ENCODE measurements at regions not wholly inside any gene's neighbourhood (a gene's known extent, or its start where the extent isn't known, plus 50 kb on each side); places are given as distances from the start of the nearest gene placed in this dataset.
"Not testable (repeated sequence)": the region's sequence is repeated elsewhere in the genome, so short reads cannot be mapped to it uniquely, and the experiment has no call there.

- ATAC-seq: no peak
- intact Hi-C loops (cut with DNase I): no loop called here
- no peak for DNase-seq (ENCODE audit: low spot score)
Observed at GRCh38 chr2:82198809-82199492, 1894.4 kb upstream of the LRRTM1 start.

DNA sequence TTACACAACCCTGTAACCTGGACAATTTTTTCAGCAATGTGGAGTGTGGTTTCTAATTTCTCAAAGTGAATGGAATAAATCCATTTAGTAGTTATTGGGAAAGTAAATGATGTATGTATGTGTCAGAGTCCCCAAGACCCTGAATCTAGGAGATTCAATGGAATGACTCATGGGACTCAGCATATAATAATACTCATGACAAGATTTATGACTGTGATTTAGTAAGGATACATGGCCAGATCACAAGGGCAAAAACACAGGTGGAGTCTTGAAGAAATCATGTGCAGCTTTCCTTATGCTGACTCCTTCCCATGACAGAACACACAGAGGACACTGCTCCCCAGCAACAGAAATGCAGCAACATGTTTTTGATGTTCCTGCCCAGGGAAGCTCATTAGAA is 1877.7 kb upstream of the LRRTM1 start:
- intact Hi-C loops (cut with DNase I): no loop called here

GRCh38 chr2:82175210-82175609 is 1870.7 kb upstream of the LRRTM1 start:
- ATAC-seq; DNase-seq (ENCODE audit: low spot score); intact Hi-C loops (cut with DNase I): not testable (repeated sequence)

More for the DNA sequence above, 1877.7 kb upstream of the LRRTM1 start:
- ATAC-seq (no peak), DNase-seq (ENCODE audit: low spot score) (no peak)

- DNase-seq (ENCODE audit: low spot score) (no peak), ATAC-seq (no peak)
- intact Hi-C loops (cut with DNase I): no loop called here
Observed at GRCh38 chr2:82172483-82172882, 1867.9 kb upstream of the LRRTM1 start.

DNA sequence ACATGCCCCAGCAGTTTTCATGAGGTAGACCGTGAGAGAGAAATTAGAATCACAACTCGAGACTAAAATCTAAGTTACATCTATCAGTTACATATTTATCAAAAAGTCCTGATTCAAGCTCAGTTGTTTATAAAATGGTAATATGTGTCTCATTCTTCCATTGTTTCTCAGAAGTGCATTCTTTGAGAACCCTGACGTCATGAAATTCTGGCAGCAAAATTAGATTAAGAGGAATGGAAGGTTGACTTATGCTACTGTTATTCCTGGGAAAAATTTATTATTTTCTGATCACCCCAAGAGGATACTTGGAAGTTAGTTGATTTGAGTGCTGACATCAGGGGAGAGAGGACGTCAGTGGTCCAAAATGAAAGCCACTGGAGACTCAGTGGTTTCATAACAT is 1864.8 kb upstream of the LRRTM1 start:
- intact Hi-C loops (cut with DNase I): no loop called here
- ATAC-seq (no peak), DNase-seq (ENCODE audit: low spot score) (no peak)

- ATAC-seq: no peak
- intact Hi-C loops (cut with DNase I): no loop called here
- DNase-seq (ENCODE audit: low spot score): no peak
Observed at GRCh38 chr2:82165377-82165776, 1860.8 kb upstream of the LRRTM1 start.

DNA sequence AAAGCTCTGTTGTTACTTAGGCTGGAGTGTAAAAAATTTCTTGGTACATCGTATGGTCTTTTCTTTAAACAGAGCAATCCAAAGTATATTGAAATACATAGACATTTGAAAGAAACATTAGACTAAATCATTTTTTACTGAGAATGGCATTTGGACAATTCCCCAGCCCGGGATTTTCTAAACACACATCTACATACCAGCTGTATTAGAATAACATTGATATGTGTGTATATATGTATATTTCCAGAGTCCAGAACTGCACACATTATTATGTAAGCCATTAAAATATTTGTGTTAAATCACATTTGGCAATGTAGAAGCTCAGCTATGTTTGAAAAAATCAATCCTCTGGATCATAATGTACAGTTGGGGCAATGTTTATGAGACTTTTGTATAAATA is 1853.6 kb upstream of the LRRTM1 start:
- DNase-seq (ENCODE audit: low spot score) (no peak), ATAC-seq (no peak)
- intact Hi-C loops (cut with DNase I): no loop called here

DNA sequence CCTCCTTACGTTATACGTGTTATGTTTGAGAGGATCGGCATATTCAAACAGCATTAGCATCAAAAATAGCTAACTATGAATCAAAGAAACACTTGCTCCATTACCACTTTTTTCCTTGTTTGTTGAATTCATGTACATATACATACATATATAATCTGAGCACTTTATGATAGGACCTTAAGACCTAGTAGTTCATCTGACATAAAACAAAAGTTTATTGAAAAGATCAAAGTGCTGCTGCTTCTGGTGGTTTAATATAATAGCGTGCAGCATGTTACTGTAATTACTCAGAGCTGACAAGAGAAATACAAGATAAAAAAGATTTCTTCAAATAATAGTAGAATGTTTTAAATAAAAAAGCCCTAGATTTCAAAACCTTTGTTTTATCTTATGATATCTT is 1850.9 kb upstream of the LRRTM1 start:
- DNase-seq (ENCODE audit: low spot score) (no peak), ATAC-seq (no peak)
- intact Hi-C loops (cut with DNase I): no loop called here

DNA sequence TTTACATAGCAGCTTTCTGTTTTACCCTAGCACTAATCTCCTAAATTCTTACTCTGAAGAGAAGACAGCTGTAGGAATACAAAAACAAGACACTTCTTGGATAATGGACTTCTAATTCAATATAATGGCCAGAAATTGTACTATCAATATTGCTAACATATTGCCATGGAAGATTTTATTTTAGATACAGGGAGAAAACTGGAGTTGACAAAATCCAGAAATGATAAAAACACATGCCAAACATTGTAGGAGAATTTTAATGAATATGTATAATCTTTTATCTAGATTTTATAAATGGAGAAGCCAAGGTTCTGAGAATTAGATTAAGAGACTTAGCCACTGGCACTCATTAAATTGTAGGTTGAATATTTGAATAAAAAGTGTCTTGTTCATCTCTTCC is 1838.8 kb upstream of the LRRTM1 start:
- no peak for ATAC-seq
- intact Hi-C loops (cut with DNase I): no loop called here
- DNase-seq (ENCODE audit: low spot score): no peak

DNA sequence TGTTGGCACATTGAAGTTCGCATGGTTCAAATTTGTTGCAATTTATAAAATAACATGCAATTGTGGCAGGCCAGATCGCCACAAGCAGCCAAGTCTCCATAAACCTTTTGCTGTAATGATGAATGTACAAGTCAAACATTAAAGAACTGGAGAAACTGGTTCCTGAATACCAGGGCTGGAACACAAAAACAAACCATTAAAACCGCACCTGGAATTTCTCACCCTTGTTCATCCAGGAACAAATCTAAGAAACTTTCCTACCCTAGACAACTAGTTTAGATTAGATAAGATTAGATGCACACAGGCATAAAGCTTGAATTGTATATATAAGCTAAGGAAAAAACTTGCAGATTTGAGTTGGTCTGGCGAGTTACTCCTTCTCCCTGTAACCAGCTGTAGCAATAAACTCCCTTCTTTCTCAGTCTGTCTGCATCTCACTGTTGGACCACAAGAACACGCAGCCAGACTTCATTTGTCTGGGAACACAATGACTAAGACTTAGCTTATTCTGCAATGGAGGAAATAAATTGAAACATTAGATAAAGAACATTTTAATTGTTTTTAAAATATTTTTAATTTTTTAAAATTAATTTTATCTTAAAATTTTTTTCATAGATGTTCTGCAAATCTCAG is 1835.5 kb upstream of the LRRTM1 start:
- intact Hi-C loops (cut with DNase I): no loop called here
- DNase-seq (ENCODE audit: low spot score) (no peak), ATAC-seq (no peak)

DNA sequence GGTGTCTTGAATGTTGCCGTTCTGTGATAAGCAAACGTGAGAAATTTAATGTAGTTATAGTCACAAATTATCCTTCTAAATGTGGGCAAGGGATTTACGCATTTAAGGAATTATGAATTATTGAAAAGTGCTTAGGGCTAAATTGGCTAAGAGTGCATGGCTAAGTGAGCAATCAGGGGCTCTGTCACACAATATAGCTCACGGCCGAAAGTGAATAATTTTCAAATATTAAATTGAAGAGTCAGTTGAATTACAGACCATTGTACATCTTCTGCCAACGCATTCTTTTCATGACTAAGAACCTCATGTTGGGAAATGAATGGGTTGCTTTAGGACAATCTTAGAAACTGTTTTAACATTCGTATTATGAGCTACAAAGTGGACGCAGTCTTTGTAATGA is 1832.9 kb upstream of the LRRTM1 start:
- no peak for ATAC-seq
- DNase-seq (ENCODE audit: low spot score): no peak
- intact Hi-C loops (cut with DNase I): no loop called here

- no peak for ATAC-seq
- intact Hi-C loops (cut with DNase I): no loop called here
- no peak for DNase-seq (ENCODE audit: low spot score)
Observed at GRCh38 chr2:82128051-82128450, 1823.5 kb upstream of the LRRTM1 start.

- DNase-seq (ENCODE audit: low spot score): no peak
- intact Hi-C loops (cut with DNase I): no loop called here
Observed at GRCh38 chr2:82124629-82125028, 1820.1 kb upstream of the LRRTM1 start.

DNA sequence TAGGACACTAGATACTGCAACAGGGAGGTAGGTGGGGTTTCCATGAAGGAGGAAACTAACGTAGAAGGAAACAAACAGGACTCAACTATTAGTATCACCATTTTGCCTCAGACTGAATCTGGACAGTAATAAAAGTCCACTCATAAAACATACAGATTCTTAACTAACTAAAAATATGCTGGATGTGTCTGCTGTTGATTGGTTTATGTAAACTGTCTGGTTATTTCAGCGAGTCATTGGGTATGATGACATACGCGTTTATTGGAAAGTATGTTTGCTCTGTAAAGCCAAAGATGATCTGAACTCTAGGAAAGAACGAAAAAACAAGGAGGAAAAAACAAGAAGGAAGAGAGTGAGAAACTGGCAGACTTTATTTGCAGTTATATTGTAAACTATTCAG is 1816.1 kb upstream of the LRRTM1 start:
- no peak for ATAC-seq
- DNase-seq (ENCODE audit: low spot score): no peak
- intact Hi-C loops (cut with DNase I): no loop called here

More at GRCh38 chr2:82124629-82125028, 1820.1 kb upstream of the LRRTM1 start:
- no peak for ATAC-seq

DNA sequence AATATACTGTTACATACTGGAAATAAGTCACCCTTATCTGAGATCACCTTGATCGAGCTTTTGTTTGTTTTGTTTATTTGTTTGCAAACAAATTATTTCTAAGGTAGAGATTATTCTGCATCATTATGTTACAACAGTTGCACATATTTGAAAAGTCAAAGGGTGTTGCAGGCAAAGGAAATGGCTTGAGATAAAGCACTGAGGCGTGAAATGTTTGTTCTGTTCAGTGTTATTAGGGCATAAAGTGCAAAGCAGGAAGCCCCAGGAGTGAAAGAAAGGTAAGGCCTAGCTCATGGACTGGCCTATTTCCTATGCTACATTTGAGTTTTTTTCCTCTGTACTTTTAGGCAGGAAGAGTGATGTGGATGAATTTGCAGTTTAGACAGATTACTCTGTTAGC is 1815.6 kb upstream of the LRRTM1 start:
- intact Hi-C loops (cut with DNase I): no loop called here
- no peak for ATAC-seq

DNA sequence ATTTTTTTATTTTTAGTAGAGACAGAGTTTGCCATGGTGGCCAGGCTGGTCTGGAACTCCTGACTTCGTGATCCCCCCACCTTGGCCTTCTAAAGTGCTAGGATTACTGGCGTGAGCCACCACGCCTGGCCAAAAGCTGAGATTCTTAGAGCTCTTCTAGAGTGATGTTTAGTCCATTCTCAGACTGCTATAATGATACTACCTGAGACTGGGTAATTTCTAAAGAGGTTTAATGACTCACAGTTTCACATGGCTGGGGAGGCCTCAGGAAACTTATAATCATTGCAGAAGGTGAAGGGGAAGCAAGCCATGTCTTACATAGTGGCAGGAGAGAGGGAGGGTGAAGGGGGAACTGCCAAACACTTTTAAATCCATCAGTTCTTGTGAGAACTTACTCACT is 1804.9 kb upstream of the LRRTM1 start:
- no peak for DNase-seq (ENCODE audit: low spot score)

More for the DNA sequence above, 1815.6 kb upstream of the LRRTM1 start:
- no peak for DNase-seq (ENCODE audit: low spot score)

GRCh38 chr2:82098617-82099016 is 1794.1 kb upstream of the LRRTM1 start:
- DNase-seq (ENCODE audit: low spot score) (no peak), ATAC-seq (no peak)
- intact Hi-C loops (cut with DNase I): no loop called here

More for the DNA sequence above, 1804.9 kb upstream of the LRRTM1 start:
- intact Hi-C loops (cut with DNase I): no loop called here
- no peak for ATAC-seq

- intact Hi-C loops (cut with DNase I): no loop called here
- DNase-seq (ENCODE audit: low spot score) (no peak), ATAC-seq (no peak)
Observed at GRCh38 chr2:82089518-82089917, 1785.0 kb upstream of the LRRTM1 start.

GRCh38 chr2:82084679-82085392 is 1780.3 kb upstream of the LRRTM1 start:
- DNase-seq (ENCODE audit: low spot score) (no peak), ATAC-seq (no peak)
- intact Hi-C loops (cut with DNase I): no loop called here

GRCh38 chr2:82075875-82076274 is 1771.3 kb upstream of the LRRTM1 start:
- intact Hi-C loops (cut with DNase I): no loop called here
- ATAC-seq (no peak), DNase-seq (ENCODE audit: low spot score) (no peak)
